HG03159 (cell line): ENCODE measurements at regions not wholly inside any gene's neighbourhood (a gene's known extent, or its start where the extent isn't known, plus 50 kb on each side); places are given as distances from the start of the nearest gene placed in this dataset.

ENCODE experiments used
- ATAC-seq: cut with Tn5 transposase; IDR thresholded peaks from one replicate; pipeline ENCODE4 v1.9.1; 2021; ENCODE audit warnings: mild to moderate bottlenecking, moderate library complexity; ENCODE audit not compliant: unreplicated experiment

- ATAC-seq, result no peak
Measured at GRCh38 chr10:24008164-24009091, 200.5 kb upstream of the KIAA1217 start.

GRCh38 chr10:24009115-24009514 is 199.8 kb upstream of the KIAA1217 start:
- ATAC-seq, result no peak

- no peak for ATAC-seq
Measured at GRCh38 chr10:24009736-24010135, 199.2 kb upstream of the KIAA1217 start.

GRCh38 chr10:24010436-24010970 is 198.4 kb upstream of the KIAA1217 start:
- no peak for ATAC-seq

- ATAC-seq, result no peak
Measured at GRCh38 chr10:24012249-24012803, 196.6 kb upstream of the KIAA1217 start.

- no peak for ATAC-seq
Measured at GRCh38 chr10:24027107-24027506, 181.8 kb upstream of the KIAA1217 start.

GRCh38 chr10:24034571-24034970 is 174.4 kb upstream of the KIAA1217 start:
- no peak for ATAC-seq

- ATAC-seq, result no peak
Measured at GRCh38 chr10:24035761-24036160, 173.2 kb upstream of the KIAA1217 start.

- no peak for ATAC-seq
Measured at GRCh38 chr10:24039315-24039714, 169.6 kb upstream of the KIAA1217 start.

- no peak for ATAC-seq
Measured at GRCh38 chr10:24039897-24040296, 169.0 kb upstream of the KIAA1217 start.

GRCh38 chr10:24041034-24041433 is 167.9 kb upstream of the KIAA1217 start:
- no peak for ATAC-seq

GRCh38 chr10:24041834-24042233 is 167.1 kb upstream of the KIAA1217 start:
- ATAC-seq, result no peak

GRCh38 chr10:24042884-24043283 is 166.1 kb upstream of the KIAA1217 start:
- ATAC-seq, result no peak

GRCh38 chr10:24046060-24046459 is 162.9 kb upstream of the KIAA1217 start:
- no peak for ATAC-seq

GRCh38 chr10:24047176-24047575 is 161.8 kb upstream of the KIAA1217 start:
- ATAC-seq, result no peak

GRCh38 chr10:24054421-24054820 is 154.5 kb upstream of the KIAA1217 start:
- ATAC-seq, result no peak

GRCh38 chr10:24080207-24080606 is 128.7 kb upstream of the KIAA1217 start:
- ATAC-seq, result no peak

- ATAC-seq, result no peak
Measured at GRCh38 chr10:24086296-24087086, 122.4 kb upstream of the KIAA1217 start.

- no peak for ATAC-seq
Measured at GRCh38 chr10:24091256-24091655, 117.7 kb upstream of the KIAA1217 start.

- ATAC-seq, result no peak
Measured at GRCh38 chr10:24096281-24096680, 112.7 kb upstream of the KIAA1217 start.

GRCh38 chr10:24097751-24098207 is 111.2 kb upstream of the KIAA1217 start:
- no peak for ATAC-seq
